HG02970 (cell line): ENCODE measurements at regions not wholly inside any gene's neighbourhood (a gene's known extent, or its start where the extent isn't known, plus 50 kb on each side); places are given as distances from the start of the nearest gene placed in this dataset.

ENCODE experiments used
- ATAC-seq: cut with Tn5 transposase; IDR thresholded peaks from one replicate; pipeline ENCODE4 v1.9.1; 2021; ENCODE audit warnings: mild to moderate bottlenecking, moderate library complexity, moderate number of reproducible peaks; ENCODE audit not compliant: unreplicated experiment, low FRiP score

- no peak for ATAC-seq
Observed at GRCh38 chr10:10233229-10233628, 784.4 kb upstream of the CELF2 start.

GRCh38 chr10:10235003-10235402, 782.7 kb upstream of the CELF2 start:
- ATAC-seq = no peak

DNA sequence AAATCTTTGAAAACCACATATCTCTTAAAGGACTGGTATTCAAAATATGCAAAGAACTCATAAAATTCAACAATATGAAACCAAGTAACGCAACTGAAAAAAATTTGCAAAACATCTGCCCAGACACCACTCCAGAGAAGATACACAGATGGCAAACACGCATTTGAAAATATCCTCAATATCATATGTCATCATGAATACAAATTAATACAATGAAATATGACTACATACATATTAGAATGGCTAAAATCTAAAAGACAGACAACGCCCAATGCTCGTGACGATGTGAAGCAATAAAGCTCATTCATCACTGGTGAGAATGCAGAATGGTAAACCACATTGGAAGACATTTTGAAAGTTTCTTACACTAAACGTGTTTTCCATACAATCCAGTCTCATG, 770.1 kb upstream of the CELF2 start:
- ATAC-seq = no peak

GRCh38 chr10:10256860-10257259, 760.8 kb upstream of the CELF2 start:
- ATAC-seq = no peak

DNA sequence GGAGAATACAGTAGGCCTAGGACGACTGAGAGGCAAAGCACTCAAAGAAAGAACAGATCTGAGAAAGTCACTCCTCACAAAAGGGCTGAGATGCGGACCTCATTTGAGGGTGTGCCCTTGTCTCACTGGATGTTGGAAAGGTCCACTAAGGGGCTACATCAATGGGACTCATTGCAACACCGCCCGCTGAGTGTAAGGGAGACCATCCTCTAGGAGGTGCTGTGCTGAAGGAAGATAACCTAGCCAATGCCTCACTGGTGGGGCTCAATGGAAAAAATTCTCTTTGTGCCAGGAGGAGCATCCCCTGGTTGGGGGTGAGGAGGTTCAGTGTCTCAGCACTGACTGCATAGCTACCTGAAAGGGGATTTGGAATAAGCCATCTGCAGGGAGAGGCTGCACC, 758.7 kb upstream of the CELF2 start:
- ATAC-seq = no peak

DNA sequence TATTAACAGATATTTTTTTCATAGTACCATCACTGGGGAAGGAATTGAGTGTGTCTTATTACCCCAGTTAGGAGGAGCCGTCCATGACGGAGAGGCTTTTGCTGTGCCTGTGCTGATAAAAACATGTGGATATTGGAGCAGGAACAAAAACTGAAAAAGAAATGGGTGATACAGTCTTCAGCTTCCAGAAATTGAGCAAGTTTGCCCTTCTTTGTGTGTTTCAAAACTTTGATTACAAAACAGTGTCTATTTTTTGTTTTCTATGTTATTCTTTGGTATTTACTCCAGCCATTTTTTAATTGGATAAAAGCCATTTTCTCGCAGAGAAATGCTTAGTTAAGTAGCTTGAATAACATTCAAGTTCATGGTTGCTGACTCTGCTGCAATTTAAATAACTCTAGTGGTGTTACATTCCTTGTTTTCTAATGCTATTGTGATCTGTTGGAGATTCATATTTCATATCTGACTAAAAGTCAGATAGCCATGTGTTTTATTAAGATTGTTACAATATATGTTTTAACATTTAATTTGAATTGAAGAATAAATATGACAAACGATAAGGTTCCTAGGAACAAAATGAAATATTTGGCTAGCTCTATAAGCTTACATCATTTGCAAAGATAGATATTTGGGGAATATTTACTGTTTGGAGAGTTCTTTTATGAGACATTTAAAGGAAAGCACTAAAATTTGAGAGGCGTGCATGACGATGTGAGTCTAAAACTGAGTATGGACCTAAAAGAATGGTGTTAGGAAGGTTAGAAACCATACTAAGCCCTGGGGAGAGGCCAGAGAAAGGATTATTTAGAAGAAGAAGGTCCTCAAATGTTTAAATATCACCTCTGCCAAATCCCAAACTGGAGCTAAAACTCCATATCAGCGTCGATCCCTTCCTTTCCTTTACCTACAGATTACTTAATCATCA, 747.3 kb upstream of the CELF2 start:
- no peak for ATAC-seq

GRCh38 chr10:10271639-10272192, 746.0 kb upstream of the CELF2 start:
- no peak for ATAC-seq

GRCh38 chr10:10273661-10274060, 744.0 kb upstream of the CELF2 start:
- no peak for ATAC-seq

DNA sequence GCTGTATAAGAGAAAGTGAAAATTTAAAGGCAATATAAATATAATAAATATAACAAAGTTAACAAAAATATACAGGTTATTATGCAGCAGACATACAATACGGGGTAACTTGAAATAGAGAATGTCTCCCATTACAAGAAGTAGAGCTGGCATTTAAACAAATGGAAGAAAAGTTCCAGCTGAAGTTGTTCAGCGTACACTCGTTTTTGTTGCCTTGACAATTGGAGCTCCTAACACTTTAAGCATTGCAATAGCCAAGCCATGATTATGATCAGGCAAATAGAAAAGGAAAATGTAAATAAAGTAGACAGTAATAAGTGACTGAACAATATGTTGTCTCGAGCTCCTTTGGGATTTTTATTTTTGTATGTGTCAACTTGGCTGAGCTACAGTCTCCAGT, 737.8 kb upstream of the CELF2 start:
- ATAC-seq = no peak

GRCh38 chr10:10292501-10292900, 725.2 kb upstream of the CELF2 start:
- ATAC-seq = no peak

DNA sequence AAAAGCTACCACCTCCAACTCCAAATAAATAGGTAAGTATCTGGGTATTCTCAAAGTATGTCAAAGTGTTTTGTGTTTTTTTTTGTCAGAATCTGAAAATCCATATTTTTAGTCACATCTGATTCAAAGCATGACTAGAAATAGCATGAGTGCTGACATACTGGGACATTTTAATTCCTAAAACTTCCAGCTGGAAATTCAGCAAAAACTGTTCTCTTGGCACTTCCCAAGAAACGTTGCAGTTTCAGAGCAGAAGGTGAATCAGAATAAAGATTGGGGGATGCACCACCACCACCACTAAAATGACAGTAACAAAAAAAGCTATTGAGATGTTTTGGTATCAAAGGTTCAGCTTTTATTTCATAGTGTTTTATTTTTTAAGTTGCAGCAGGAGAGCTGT, 724.6 kb upstream of the CELF2 start:
- no peak for ATAC-seq

GRCh38 chr10:10293481-10293951, 724.2 kb upstream of the CELF2 start:
- ATAC-seq = no peak

DNA sequence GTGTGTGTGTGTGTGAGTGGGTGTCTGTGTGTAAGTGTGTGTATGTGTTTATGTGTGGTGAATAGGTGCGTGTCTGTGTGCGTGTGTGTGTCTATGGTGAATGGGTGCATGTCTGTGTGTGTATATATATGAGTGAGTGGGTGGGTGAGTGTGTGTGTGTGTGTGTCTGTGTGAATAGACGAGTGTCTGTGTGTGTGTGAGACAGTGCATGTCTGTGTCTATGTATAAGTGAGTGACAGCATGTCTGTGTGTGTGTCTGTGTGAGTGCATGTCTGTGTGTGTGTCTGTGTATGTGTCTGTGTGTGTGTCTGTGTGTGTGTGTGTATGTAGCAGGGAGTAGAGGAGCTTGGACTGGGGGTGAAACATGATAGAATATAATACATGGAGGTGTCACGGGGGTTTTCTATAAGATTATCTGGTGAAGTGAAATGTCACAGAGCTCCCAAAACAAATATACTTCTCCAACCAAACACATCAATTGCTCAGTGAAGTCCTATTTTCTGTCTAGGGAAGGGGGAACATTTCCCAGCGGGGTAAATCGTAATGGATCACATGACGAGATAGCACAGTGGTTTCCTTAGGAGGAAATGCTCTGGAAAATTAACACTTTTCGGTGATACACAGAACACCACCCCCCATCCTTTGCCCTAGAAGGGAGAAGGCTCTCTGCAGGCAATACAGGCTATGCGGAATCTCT, 723.3 kb upstream of the CELF2 start:
- no peak for ATAC-seq

DNA sequence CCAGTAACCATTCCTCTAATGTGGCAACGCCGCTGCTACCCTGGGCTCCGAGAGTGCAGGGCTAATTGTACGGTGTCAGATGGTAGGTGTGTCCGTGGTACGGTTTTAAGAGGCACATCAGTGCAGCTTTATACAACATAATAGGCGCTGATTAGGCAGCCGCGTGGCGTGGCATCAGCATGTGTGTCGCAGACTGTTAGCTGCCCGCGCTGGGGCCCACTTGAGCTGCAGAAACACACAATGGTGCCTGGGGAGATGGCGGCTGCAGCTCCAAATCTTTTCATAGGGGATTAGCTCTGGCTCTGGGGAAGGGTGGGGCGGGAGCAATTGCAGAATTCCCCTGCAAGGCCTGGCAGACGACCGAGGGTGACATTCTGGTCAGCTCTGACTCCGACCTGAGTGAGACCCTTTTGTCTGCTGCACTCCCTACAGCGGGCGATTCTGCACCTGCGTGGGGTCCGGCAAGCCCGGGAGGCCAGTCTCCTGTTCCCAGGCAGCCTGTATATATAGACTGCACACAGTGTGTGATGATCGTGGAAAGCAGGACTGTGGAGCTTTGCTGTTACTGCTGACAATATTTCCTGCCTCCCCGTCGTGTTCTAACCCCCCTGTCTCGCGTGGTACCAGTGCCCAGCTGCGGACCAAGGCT, 722.7 kb upstream of the CELF2 start:
- no peak for ATAC-seq

- no peak for ATAC-seq
Observed at GRCh38 chr10:10295537-10295936, 722.1 kb upstream of the CELF2 start.

GRCh38 chr10:10302689-10303088, 715.0 kb upstream of the CELF2 start:
- ATAC-seq = no peak

DNA sequence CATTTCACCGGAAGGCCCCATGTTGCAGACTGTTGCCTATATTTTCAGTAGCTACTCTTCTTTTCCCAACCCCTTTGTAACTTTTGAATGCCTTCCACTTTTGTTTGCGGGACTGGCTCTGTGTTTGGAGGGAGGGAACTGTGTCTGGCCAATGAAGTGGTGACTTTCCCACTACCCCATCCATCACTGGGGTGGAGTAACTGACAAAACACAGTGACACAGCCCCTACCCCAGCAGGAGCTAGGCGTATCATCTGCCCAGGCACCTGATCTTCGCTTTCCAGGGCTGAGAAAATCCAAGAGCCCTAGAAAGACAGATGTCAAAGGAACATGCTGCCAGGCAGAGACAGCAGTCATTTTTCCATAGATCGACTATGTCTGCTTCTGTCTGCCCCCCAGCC, 710.6 kb upstream of the CELF2 start:
- ATAC-seq = no peak

- ATAC-seq = no peak
Observed at GRCh38 chr10:10307551-10307950, 710.1 kb upstream of the CELF2 start.

DNA sequence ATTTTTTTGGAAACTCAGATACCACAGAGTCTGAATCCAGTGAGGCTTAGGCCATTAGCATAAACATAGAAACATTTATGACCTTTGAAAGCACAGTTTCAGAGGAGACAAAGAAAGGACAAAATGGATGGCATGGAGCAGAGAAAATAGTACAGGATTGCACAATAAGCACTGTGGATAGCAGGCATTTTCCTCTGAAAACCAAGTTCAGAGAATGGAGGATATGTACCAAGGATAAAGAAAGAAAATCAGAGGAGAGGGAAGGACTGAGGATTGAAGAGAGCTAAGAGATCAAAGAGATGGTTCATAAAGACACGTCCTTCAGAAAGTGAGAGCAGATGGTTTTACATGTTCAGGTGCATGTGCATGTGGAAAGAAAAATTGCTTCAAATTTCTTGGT, 707.2 kb upstream of the CELF2 start:
- ATAC-seq = no peak

GRCh38 chr10:10311966-10312365, 705.7 kb upstream of the CELF2 start:
- no peak for ATAC-seq
